Liver (tissue), 8 donors: ENCODE measurements at regions not wholly inside any gene's neighbourhood (a gene's known extent, or its start where the extent isn't known, plus 50 kb on each side); places are given as distances from the start of the nearest gene placed in this dataset.

Source experiments
- DNase-seq: peaks from one replicate; pipeline ENCODE4 v3.0.0-alpha.2; 2017; ENCODE audit warnings: low spot score
- H3K27ac ChIP-seq, 2 donors: one replicate each; pipeline ENCODE4 v1.7.0; 2013; ENCODE audit warnings: inconsistent platforms in 2 of 2, low read length in 2 of 2, control low read depth in 1 of 2, low read depth in 1 of 2, mild to moderate bottlenecking in 1 of 2
- H3K27me3 ChIP-seq, 4 donors: one replicate each; pipeline versions ENCODE4 v1.6.1 to v1.7.0; 2013; ENCODE audit warnings: low read length in 3 of 4, inconsistent platforms in 1 of 4, mild to moderate bottlenecking in 1 of 4, moderate library complexity in 1 of 4; ENCODE audit not compliant: control insufficient read depth in 4 of 4, insufficient read depth in 4 of 4
- H3K36me3 ChIP-seq, 4 donors: one replicate each; pipeline versions ENCODE4 v1.6.1 to v1.7.0; 2013; ENCODE audit warnings: low read length in 3 of 4, mild to moderate bottlenecking in 3 of 4, low read depth in 1 of 4, moderate library complexity in 1 of 4; ENCODE audit not compliant: control insufficient read depth in 4 of 4, insufficient read depth in 3 of 4
- H3K4me1 ChIP-seq, 4 donors: one replicate each; pipeline versions ENCODE4 v1.6.1 to v1.7.0; 2013; ENCODE audit warnings: low read length in 3 of 4, mild to moderate bottlenecking in 3 of 4, moderate library complexity in 1 of 4; ENCODE audit not compliant: control insufficient read depth in 4 of 4, insufficient read depth in 4 of 4
- H3K4me3 ChIP-seq, 3 donors: one replicate each; pipeline versions ENCODE4 v1.6.1 to v1.7.0; 2013; ENCODE audit warnings: low read length in 3 of 3, control low read depth in 1 of 3, low read depth in 1 of 3, mild to moderate bottlenecking in 1 of 3
- H3K9ac ChIP-seq, 2 donors: one replicate each; pipeline ENCODE4 v1.7.0; 2013; ENCODE audit warnings: low read length in 2 of 2, mild to moderate bottlenecking in 2 of 2, moderate library complexity in 2 of 2, control low read depth in 1 of 2, low read depth in 1 of 2
- H3K9me3 ChIP-seq, 4 donors: one replicate each; pipeline versions ENCODE4 v1.6.1 to v1.7.0; 2013; ENCODE audit warnings: low read length in 3 of 4; ENCODE audit not compliant: control insufficient read depth in 4 of 4
- ATF3 ChIP-seq: IDR thresholded peaks from 2 replicates; pipeline ENCODE4 v1.6.1; 2016; ENCODE audit warnings: antibody characterized with exemption
- CTCF ChIP-seq: fragments of 150-350 bp; IDR thresholded peaks from 2 replicates; pipeline ENCODE4 v1.5.1; 2017; ENCODE audit warnings: improper control_type of control experiment, low read depth, low read length; ENCODE audit not compliant: missing input control
- EGR1 ChIP-seq, 2 donors: IDR thresholded peaks; 2 replicates each; pipeline ENCODE4 v1.6.1; 2016 to 2018; ENCODE audit warnings: antibody characterized with exemption in 2 of 2, low read depth in 2 of 2
- FOXA1 ChIP-seq: IDR thresholded peaks from 2 replicates; pipeline ENCODE4 v1.6.1; 2016; ENCODE audit warnings: antibody characterized with exemption
- GABPA ChIP-seq, 2 donors: IDR thresholded peaks in 1 of 2; conservative IDR thresholded peaks in 1 of 2; 2 replicates each; pipeline ENCODE4 v1.6.1; 2016; ENCODE audit warnings: antibody characterized with exemption in 2 of 2, mild to moderate bottlenecking in 1 of 2, moderate library complexity in 1 of 2
- HNF4A ChIP-seq, 2 donors: conservative IDR thresholded peaks; 2 replicates each; pipeline ENCODE4 v1.6.1; 2016; ENCODE audit warnings: antibody characterized with exemption in 2 of 2, mild to moderate bottlenecking in 2 of 2
- HNF4G ChIP-seq: IDR thresholded peaks from 2 replicates; pipeline ENCODE4 v1.6.1; 2016; ENCODE audit warnings: antibody characterized with exemption
- JUND ChIP-seq, 2 donors: IDR thresholded peaks; 2 replicates each; pipeline ENCODE4 v1.6.1; 2016; ENCODE audit warnings: antibody characterized with exemption in 2 of 2
- MAX ChIP-seq: IDR thresholded peaks from 2 replicates; pipeline ENCODE4 v1.6.1; 2016; ENCODE audit warnings: antibody characterized with exemption
- NR2F2 ChIP-seq: IDR thresholded peaks from 2 replicates; pipeline ENCODE4 v1.6.1; 2016; ENCODE audit warnings: antibody characterized with exemption
- RAD21 ChIP-seq, 2 donors: IDR thresholded peaks; 2 replicates each; pipeline ENCODE4 v1.6.1; 2016; ENCODE audit warnings: antibody characterized with exemption in 2 of 2, mild to moderate bottlenecking in 2 of 2
- REST ChIP-seq: IDR thresholded peaks from 2 replicates; pipeline ENCODE4 v1.6.1; 2016; ENCODE audit warnings: antibody characterized with exemption, mild to moderate bottlenecking
- RXRA ChIP-seq, 2 donors: IDR thresholded peaks; 2 replicates each; pipeline ENCODE4 v1.6.1; 2017 to 2018; ENCODE audit warnings: antibody characterized with exemption in 2 of 2, mild to moderate bottlenecking in 1 of 2
- SP1 ChIP-seq: IDR thresholded peaks from 2 replicates; pipeline ENCODE4 v1.6.1; 2018; ENCODE audit warnings: antibody characterized with exemption, mild to moderate bottlenecking
- TAF1 ChIP-seq: conservative IDR thresholded peaks from 2 replicates; pipeline ENCODE4 v1.6.1; 2016; ENCODE audit warnings: antibody characterized with exemption, mild to moderate bottlenecking
- YY1 ChIP-seq: IDR thresholded peaks from 2 replicates; pipeline ENCODE4 v1.6.1; 2016; ENCODE audit warnings: antibody characterized with exemption, mild to moderate bottlenecking
- ZBTB33 ChIP-seq: IDR thresholded peaks from 2 replicates; pipeline ENCODE4 v1.6.1; 2016; ENCODE audit warnings: antibody characterized with exemption
- WGBS: extraction: QIAGEN DNeasy Blood & Tissue Kit; methylation state at CpG from one replicate; pipeline ENCODE4 v1.1.7; 2013; 5-methylcytosine and 5-hydroxymethylcytosine counted together
- donor health status: healthy.
- donor health status: healthy.
- donor health status: healthy.
- donor health status: healthy.
- donor health status: healthy.

- 84% methylated on average over 5 of the region's 5 CpGs for WGBS
- Histone ChIP-seq H3K27ac (no peak overlapping the region), H3K9ac (no peak overlapping the region), H3K4me3 (no peak overlapping the region), H3K27me3 (peaks cover 0 to 2% (median 0%) of the 10 kb centered on the region in 4 donors), H3K9me3 (no peaks in the 10 kb centered on the region), H3K4me1 (no peaks in the 10 kb centered on the region), H3K36me3 (no peaks in the 10 kb centered on the region)
- no peak for TF ChIP-seq HNF4A (conservative IDR thresholded peaks at IDR 0.05)
- no peak for TF ChIP-seq REST
- no peak for TF ChIP-seq ATF3
- no peak for TF ChIP-seq JUND (IDR thresholded peaks at IDR 0.05)
- TF ChIP-seq EGR1 (IDR thresholded peaks at IDR 0.05; ENCODE audit: low read depth in 2 of 2) = no peak
- TF ChIP-seq TAF1 = no peak
- TF ChIP-seq HNF4G = no peak
- no peak for TF ChIP-seq GABPA (IDR thresholded peaks at IDR 0.05 in 1 of 2, conservative IDR thresholded peaks at IDR 0.05 in 1 of 2)
- no peak for TF ChIP-seq YY1
- no peak for TF ChIP-seq RXRA (IDR thresholded peaks at IDR 0.05)
- TF ChIP-seq FOXA1 = no peak
- no peak for TF ChIP-seq NR2F2
- TF ChIP-seq ZBTB33 = no peak
- no peak for DNase-seq
Observed at GRCh38 chr1:209375097-209375496, 208.4 kb upstream of the CAMK1G start.

- H3K27me3 ChIP-seq = no peaks in the 10 kb centered on the region
- 68% methylated on average over 2 of the region's 2 CpGs for WGBS
- DNase-seq = no peak
- no peaks in the 10 kb centered on the region for H3K9me3 ChIP-seq
- no peak overlapping the region for H3K27ac ChIP-seq
- H3K36me3 ChIP-seq = no peaks in the 10 kb centered on the region
- H3K4me1 ChIP-seq = no peaks in the 10 kb centered on the region
- H3K4me3 ChIP-seq = no peak overlapping the region
- H3K9ac ChIP-seq = no peak overlapping the region
- TF ChIP-seq ZBTB33 = no peak
- no peak for TF ChIP-seq CTCF
- TF ChIP-seq ATF3 = no peak
- no peak for TF ChIP-seq JUND (IDR thresholded peaks at IDR 0.05)
- TF ChIP-seq NR2F2 = no peak
- no peak for TF ChIP-seq HNF4A (conservative IDR thresholded peaks at IDR 0.05)
- no peak for TF ChIP-seq SP1
- TF ChIP-seq MAX = no peak
- TF ChIP-seq RAD21 (IDR thresholded peaks at IDR 0.05) = no peak
- no peak for TF ChIP-seq REST
- no peak for TF ChIP-seq EGR1 (IDR thresholded peaks at IDR 0.05; ENCODE audit: low read depth in 2 of 2)
- TF ChIP-seq TAF1 = no peak
- TF ChIP-seq YY1 = no peak
- no peak for TF ChIP-seq RXRA (IDR thresholded peaks at IDR 0.05)
Observed at GRCh38 chr1:209375671-209376365, 207.7 kb upstream of the CAMK1G start.
